ENCODE measurements at regions not wholly inside any gene's neighbourhood (a gene's known extent, or its start where the extent isn't known, plus 50 kb on each side); places are given as distances from the start of the nearest gene placed in this dataset.

DNA sequence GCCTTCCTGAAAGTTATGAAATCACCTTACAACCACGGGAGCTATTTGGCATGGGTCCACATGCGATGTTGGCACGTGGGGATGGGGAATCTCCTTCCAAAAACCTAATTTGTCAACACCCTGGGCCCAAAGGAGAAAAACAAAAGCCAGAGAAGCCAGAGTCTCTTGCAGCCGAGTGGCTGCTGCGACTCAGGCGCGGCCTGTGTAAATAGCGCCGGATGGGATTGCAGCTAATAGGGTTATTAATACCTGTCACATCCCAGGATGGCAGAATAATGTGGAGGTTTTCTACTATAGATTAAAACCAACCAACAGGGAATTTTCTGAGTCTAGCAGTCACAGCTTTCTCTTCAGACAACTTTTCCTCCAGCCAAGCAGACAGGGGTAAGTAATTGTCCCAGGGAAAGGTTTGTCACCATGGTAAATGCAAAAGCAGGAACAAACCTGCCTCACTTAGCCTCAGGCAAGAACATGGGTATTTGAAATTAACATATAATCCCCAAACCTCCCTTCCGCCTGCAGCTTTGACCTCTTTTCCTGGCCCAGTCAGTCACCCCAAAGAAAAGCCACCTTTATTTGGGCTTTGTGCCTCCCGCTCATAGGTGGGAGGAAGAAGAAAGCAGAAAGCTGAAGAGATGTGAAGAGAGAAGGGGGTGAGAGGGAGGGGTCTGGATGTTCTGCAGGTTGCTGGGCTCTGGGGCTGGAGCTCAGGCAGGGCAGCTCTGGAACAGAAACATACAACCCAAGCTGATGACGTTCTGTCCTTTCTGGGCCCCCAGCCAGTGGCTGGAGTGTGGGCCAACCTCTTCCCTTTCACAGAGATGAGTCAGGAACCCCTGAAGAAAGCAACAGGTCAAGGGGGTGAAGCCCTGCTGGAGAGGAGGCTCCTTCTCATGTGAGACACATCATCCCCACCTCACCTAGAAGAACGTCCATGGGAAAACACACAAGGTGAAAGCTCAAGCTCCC is 376.5 kb downstream of the NXPE2 start:
- DNase-seq, result peak; percentile 69
- intact Hi-C loops (cut with micrococcal nuclease), result no loop called here
- peak; percentile 92 for ATAC-seq

DNA sequence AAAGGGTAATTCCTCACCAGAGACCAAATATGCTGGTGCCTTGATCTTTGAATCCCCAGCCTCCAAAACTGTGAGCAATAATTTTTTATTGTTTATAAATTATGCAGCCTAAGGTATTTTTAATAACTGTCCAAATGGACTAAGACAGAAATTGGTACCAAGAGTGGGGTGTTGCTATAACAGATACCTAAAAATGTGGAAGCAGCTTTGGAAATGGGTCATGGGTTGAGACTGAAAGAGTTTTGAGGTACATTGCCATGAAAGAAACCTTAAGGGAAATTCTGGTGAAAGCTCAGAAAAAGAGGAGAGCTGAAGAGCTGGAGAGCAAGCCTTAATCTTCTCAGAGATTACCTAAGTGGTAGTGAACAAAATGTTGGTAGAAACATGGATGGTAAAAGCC is 378.2 kb downstream of the NXPE2 start:
- intact Hi-C loops (cut with micrococcal nuclease), result no loop called here
- no peak for ATAC-seq
- no peak for DNase-seq

DNA sequence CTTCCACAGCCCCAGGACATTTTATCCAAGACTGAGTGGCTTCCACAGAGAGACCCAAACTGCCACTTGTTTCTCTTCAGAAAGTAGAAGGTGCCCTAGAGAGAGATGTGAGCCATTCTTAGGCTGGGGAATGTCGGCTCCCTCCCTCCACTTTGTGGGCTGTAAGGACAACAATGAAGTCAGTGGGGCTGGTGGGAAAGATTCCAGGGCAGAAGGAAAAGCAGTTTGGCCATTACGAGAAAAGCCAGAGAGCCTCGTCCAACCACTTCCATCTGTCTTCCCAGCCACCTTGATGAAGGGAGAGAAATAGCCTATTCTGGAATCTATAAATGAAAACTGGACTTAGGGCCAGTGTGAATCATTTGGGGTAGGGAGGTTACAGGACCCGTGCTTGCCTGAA is 382.5 kb downstream of the NXPE2 start:
- intact Hi-C loops (cut with micrococcal nuclease), result no loop called here
- no peak for ATAC-seq
- DNase-seq, result no peak

DNA sequence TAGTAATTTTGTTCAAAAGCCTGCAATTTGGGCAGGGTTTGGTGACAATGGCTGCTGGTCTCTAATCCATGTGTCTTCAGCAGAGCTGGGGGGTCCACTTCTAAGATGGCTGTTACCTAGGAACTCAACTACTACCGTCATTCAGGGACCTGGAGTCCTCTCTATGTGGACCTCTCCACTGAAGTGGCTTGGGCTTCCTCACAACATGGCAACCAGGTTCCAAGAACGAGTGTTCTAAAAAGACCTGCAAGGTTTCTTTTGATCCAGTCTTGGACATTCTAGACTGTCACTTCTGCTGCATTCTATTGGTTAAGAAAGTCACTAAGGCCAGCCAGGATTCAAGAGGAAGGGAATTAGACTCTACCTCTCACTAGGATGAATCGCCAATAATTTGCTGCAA is 387.0 kb downstream of the NXPE2 start:
- DNase-seq (no peak), ATAC-seq (no peak)
- intact Hi-C loops (cut with micrococcal nuclease), result no loop called here

DNA sequence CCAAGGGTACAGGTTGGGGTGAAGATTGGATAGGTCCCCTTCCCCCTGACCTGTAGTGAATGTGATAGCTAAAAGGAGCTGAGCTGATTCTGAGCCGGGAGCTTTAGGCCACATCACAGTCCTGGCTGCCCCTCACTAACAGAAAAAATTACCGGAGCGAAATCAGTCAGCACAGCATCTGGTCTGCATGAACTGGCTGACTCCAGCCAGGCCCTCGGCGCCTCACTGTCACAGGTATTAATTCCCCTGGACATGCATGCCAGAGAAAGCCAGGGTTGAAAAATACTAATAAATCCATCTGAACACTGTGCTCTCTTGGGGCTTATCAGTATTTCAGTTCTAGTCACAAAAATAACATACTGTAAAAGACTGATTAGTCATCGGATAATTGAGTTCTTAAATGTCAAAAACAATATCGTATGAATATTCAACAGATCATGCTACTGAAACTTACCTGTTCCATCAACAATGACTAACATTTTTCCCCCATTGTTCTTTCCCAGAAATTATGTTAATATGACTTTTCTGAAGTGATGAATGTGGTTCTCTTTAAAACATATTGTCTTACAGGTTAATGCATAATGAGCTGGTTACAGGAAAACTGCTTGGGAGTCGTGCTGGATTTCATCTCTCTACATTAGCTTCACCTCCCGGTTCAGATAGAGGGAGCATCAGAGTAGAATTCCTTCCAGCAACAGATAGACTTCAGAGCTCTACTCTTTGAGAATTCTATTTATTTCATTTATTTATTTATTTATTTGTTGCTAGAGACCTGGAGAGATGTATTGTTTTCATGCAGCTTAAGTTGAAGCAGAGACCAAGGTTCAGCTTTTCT is 387.7 kb downstream of the NXPE2 start:
- no peak for DNase-seq
- intact Hi-C loops (cut with micrococcal nuclease), result no loop called here

DNA sequence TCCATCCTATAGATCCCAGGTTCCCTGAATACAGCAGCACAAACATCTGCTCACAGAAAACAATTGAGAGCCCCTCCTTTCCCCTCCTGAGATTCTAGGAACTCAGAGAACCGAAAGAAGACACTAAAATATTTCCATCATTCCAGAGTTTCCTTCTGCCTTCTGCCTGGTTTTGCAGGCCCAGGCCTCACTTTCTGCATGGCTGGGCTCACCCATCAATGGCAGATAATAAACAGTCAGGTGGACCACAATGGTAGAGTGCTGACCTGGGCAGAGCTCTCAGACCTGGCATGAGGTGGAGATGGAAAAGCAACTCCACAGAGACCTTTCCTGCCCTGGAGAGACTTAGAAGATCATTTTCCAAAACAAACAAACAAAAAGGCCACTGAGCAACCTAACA is 389.1 kb downstream of the NXPE2 start:
- no peak for DNase-seq

More for the DNA sequence above, 387.7 kb downstream of the NXPE2 start:
- no peak for ATAC-seq

DNA sequence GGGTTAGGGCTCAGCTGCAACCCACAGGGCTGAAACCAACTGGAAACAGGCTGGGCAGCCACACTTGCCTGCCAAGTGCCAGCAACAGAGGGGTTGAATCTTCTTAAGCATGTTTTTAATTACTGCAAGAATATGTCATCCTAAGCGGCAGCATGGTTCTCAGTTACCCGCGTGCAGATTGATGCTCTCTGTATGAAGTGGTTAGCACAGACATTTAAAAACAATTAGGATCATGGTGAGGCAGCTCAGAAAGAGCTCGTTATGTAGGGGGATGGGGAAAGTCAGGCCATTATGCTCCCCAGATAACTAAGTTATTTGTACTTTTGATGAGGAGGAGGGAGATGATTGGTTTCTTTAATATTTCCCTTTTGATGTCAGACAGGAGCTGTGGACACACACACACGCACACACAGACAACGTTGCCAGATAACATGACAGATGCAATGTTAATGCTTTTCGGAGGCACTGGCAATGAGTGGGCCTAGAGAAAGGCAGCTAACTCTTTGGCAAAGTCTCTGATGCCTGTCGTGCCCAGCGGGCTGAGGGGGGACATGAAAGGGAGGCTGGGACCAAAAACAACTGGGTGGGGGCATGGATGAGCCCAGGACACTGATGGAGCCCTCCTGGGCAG is 389.7 kb downstream of the NXPE2 start:
- DNase-seq (no peak), ATAC-seq (no peak)
- intact Hi-C loops (cut with micrococcal nuclease), result no loop called here

More for the DNA sequence above, 389.1 kb downstream of the NXPE2 start:
- intact Hi-C loops (cut with micrococcal nuclease), result no loop called here
- no peak for ATAC-seq

DNA sequence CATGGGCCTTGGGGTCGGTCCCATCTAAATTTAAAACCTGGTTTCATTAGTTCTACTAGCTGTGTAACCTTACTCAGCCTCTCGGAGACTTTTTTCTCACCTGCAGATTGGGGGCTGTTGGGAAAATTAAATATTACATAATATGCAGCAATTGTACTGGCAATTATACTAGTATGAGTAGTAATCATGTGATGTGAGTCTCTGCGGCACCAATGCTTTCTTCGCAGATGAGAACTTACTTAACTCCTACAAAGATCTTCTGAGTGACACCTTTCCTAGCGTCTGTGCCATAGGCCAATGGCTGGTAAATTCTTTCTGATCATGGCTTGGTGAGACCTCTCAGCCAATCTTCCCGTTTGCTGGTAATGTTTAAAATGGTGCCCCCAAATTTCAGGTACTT is 391.3 kb downstream of the NXPE2 start:
- DNase-seq (no peak), ATAC-seq (no peak)
- intact Hi-C loops (cut with micrococcal nuclease), result no loop called here

DNA sequence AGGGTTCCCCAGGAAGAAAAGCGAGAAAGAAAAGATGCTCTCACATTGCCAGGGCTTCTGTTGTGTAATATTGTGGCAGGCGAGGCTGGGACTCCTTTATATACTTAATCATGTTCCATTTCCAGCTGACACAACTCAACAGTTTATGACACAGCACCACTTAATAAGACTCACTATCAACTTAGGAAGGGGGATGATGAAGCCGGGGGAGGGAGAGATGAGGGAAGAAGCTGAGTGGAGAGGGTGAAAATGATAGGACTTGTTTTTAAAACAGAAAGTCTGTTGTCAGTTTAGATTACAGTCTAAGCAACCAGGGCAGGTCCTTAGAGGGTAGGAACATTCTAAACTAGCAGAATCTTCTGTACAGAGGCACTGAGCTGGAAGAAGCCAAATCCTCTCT is 397.0 kb downstream of the NXPE2 start:
- intact Hi-C loops (cut with micrococcal nuclease), result no loop called here
- ATAC-seq, result no peak

DNA sequence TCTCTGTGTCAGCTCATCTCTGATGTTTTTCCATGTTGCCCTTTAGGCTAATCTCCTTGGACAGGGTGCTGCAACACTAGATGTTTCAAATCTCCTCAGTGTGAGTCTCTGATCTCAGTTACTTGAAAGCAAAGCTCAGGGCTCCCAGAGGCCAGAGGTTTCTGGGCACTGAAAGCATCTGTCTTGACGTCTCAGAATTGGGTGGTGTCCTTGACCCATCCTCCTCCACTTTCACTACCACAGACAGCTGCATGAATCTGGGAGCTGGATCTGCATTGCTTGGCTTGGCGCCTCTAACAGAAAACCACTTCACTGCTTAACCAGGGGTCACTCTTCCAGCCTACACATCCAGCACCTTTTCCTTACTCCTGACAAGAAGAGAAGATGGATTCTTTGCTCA is 399.4 kb downstream of the NXPE2 start:
- intact Hi-C loops (cut with micrococcal nuclease), result no loop called here
- no peak for ATAC-seq
- no peak for DNase-seq

More for the DNA sequence above, 397.0 kb downstream of the NXPE2 start:
- DNase-seq, result no peak

DNA sequence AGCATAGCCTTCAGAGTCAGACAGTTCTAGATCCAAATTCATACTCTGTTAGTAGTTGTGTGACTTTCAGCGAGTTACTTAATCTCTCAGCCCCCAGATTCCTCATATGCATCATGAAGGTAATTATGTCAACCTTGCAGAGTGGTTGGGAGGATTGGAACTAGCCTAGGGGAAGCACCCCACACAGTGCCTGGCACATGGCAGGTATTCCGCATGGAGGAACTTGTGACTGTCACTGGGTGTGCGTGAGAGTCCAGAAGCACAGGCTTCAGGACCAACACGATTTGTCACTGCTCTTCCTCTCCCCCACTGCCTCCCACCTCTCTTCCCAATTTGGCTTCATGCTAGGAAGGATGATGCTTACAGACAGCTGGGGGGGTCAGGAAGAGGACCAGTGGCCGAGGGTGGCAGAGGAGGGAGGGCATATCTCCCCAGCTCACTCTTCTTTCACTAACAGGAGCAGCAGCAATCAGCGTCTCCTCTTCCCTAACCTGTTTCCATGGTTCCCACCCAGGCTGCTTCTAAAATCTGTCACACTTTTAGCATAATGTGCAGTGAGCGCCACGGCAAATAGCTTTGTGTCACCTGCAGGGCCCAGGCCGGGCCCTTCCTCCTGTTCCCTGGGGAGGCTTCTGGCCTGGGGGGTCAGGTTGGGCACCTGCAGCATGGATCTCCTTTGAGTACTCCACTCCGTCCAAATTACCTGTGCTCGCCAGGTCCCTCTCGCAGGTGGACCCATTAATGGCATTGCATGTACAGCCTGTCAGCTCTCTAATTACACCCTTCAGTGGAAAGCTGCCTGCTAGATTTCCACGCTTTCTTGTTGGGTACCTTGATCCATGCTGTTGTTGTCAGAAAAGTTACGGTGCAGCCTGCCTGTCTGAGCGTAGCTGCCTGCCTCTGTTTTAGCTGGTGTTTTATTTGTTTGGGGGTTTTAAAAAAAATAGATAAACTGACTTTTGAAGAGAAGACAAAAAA is 400.4 kb downstream of the NXPE2 start:
- no peak for DNase-seq
- no peak for ATAC-seq
- intact Hi-C loops (cut with micrococcal nuclease), result no loop called here

DNA sequence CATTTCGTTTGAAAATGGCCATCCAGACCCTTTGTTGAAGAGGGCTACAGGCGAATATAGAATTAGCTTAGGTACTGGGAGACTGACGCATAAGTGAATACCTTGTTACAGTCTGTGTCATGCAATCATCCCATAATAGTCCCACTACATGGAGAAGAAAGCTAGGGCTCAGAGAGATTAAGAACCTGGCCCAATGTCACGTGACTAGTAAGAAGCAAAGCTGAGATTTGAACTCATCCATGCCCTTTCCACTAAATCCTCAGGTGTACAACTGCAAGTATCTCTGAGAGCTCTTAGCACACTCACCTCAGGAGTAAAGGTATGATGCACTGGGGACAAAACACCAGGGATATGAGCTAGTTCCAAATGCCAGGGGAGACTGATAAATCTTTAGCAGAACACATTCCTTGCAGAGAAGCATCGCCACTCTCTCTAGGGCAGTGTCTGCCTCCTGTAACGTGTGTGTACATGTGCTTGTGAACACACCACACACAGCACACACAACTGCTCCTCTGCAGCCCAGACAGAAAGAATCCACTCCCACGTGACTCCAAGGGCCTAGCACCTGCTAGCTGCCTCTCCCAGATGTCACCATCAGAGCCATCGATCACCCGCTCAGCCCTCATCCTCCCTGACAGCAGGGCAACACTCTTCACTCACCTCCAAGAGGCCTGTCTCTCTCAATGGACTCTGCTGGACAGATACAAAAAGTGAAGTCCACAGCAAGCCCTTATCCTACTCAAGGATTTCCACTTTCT is 402.8 kb downstream of the NXPE2 start:
- no peak for ATAC-seq
- no peak for DNase-seq
- intact Hi-C loops (cut with micrococcal nuclease), result no loop called here

DNA sequence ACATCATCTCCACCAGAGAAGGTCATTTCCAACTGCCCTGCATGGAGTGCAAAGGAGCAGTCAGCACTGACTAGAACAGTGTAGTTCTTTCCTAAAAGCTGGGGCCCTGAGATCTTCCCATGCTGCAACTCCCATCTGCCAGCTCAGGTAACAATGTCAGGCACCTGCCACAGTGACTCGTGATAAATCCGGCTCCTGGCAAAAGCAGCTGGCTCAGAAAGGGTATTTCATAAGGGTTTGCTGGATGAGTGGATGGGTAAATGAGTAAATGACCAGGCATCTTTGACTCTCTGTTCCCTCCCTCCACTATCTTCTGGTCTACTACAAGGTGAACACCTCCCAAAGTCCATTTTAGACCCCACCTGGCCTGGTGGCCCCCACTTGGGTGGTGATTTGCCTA is 403.6 kb downstream of the NXPE2 start:
- no peak for DNase-seq
- no peak for ATAC-seq
- intact Hi-C loops (cut with micrococcal nuclease), result no loop called here

DNA sequence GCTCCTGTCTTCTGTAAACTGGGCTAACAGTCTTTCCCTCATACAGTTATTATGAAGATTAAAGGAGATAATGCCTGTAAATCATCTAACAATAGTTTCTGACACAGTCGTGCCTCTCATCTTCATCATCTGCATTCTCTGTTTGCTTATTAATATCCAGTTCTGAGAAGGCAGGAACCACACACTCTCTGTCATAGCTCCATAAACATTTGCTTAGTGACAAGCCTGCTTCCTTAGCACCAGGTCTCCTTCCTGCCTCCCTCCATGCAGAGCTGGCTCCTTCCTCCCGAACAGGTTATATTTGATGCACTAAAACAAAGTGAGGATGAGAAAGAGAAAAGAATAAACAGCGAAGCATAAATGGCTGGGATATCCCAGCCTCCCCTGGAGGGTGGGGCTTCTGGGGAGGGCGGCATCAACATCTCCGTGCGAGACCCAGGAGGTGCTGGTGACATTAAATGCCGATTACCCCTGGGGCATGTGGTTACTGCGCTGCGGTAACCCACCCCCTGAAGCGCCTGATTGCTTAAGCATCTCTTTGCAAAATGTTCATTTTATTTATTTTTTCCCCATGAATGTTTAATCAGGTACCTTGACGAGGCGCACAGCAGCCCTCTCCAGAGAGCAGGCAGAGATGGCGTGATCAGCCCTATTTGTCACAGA is 404.9 kb downstream of the NXPE2 start:
- intact Hi-C loops (cut with micrococcal nuclease), result no loop called here
- no peak for DNase-seq
- no peak for ATAC-seq

DNA sequence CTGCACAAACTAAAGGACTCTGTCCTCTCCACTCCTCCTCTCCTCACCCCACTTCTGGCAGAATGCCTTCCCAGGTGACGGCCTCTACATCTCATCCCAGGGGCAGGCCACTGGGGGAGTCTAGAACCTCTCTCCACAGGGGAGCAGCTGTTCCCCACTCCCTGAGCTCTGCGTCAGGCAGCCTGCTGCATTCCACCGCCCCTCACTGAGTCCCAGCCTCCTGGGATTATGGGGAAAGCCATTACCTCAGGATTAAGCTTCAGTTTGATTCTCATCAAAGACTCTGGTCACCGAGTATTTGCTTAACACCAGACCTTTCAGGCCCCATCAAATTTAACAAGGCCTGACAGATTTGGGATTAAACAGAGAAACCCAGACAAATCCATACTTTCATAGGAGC is 405.9 kb downstream of the NXPE2 start:
- DNase-seq (no peak), ATAC-seq (no peak)
- intact Hi-C loops (cut with micrococcal nuclease), result no loop called here

DNA sequence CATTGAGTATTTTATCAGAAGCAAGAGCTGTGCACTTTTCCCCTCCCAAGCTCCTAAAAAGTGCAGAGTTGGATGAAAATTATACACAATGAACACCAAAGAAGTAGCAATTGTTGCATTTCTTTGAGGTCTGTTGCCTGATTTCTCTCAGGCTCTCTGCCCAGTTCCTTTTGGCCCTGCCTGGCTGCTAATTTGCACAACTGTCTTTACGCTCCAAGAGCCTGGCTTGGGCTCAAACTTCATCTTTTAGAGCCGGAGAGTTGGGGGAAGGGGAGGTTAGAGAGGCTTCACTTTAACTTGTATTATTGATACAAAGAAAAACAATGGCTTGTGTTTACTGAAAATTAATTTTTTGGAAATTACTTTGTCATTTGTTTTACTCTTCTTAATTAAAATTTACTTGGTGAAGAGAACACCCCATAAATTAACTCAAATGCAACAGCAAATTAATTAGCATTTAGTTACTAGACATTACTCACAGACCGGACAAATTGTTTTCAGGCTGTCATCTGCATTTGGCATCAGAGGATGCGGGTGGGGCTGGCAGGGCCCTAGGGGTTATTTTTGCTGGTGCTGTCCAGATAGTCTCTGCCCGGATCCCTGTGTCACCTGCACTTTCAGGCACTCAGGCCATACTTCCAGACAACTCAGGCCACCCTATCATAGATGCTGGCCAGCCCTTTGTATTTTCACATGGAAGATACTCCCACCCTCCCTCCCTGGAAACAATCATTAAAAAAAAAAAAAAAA is 407.3 kb downstream of the NXPE2 start:
- intact Hi-C loops (cut with micrococcal nuclease), result no loop called here
- DNase-seq (no peak), ATAC-seq (peak; percentile 78)

DNA sequence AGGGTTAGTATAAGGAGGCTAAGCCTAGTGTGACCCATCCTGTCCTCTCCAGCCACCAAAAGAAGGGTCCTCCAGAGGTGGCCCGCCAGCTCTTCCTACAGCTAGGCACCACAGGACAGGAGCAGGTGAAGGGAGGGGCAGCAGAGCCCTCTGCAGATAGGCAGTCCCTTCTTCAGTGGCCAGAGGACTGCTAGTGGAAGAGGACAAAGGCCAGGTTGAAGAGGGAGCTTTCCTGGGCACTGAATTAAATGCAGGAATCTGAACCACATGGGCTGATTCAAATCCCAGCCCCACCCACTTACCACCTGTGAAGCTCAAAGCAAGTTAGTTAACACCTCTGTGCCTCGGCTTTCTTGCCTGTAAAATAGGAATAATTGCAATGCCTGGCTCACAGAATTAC is 409.5 kb downstream of the NXPE2 start:
- intact Hi-C loops (cut with micrococcal nuclease), result no loop called here
- DNase-seq (no peak), ATAC-seq (no peak)
